Esophagus squamous epithelium (tissue), 4 donors: ENCODE measurements at regions not wholly inside any gene's neighbourhood (a gene's known extent, or its start where the extent isn't known, plus 50 kb on each side); places are given as distances from the start of the nearest gene placed in this dataset.

Experiments used
- CTCF ChIP-seq, 6 experiments: fragments of 450-650 bp in 4 of 6; fragments of 200-600 bp in 2 of 6; sonication (generic) in 2 of 6; IDR thresholded peaks; one replicate each; pipeline ENCODE4 v1.5.1; 2016 to 2019; ENCODE audit warnings: antibody characterized with exemption in 6 of 6, mild to moderate bottlenecking in 4 of 6, moderate library complexity in 4 of 6
- POLR2A ChIP-seq, 4 donors: fragments of 450-650 bp; IDR thresholded peaks; one replicate each; pipeline ENCODE4 v1.6.1; 2017; ENCODE audit warnings: antibody characterized with exemption in 4 of 4, mild to moderate bottlenecking in 4 of 4, moderate library complexity in 3 of 4

- TF ChIP-seq CTCF (IDR thresholded peaks at IDR 0.05) (no peak), POLR2A (IDR thresholded peaks at IDR 0.05) (no peak)
Observed at GRCh38 chr18:51721996-51722395, 524.5 kb upstream of the MEX3C start.
